ENCODE measurements at regions not wholly inside any gene's neighbourhood (a gene's known extent, or its start where the extent isn't known, plus 50 kb on each side); places are given as distances from the start of the nearest gene placed in this dataset.

DNA sequence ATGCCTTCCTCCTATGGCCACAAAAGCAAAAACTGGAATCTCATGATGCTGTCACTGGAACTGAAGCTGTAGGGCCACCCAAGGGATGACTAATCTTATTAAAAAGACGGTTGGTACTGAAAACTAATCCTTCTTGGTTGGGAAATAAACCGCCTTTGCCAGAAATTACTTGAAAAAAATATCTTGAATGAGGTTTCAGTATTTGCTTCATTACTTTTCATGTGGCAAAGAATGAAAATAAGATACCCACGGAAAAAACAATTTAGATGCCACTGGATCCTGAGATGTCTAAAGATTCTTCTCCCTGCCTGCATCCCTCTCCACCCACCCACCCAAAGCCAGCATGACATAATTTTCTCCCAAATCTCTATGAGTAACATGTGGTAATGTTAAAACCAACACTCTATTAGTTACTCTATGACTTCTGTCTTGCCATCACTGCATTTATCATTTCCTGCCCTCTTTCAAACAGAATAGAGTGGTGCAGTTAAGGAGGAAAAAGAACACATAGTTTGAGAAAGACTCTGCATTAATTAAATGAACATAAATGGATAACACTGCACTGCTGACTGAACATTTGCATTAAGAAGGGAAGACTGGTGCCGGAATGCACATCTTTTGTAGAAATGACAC is 111.8 kb upstream of the DPH6 start:
- ATAC-seq (peak; percentile 59 to 74), DNase-seq (no peak)
- Histone ChIP-seq H3K27ac (ENCODE audit: low read length) (no peak overlapping the region), H3K27me3 (ENCODE audit: control insufficient read depth, insufficient read depth) (no peaks in the 10 kb centered on the region), H3K9me3 (ENCODE audit: control insufficient read depth, low read length) (no peaks in the 10 kb centered on the region), H3K4me3 (ENCODE audit: low read length) (no peak overlapping the region), H3K4me1 (ENCODE audit: control insufficient read depth, insufficient read depth, low read length) (no peaks in the 10 kb centered on the region)
- intact Hi-C loops (cut with DNase I): no loop called here
- WGBS: 51% methylated on average over 4 of the region's 4 CpGs

DNA sequence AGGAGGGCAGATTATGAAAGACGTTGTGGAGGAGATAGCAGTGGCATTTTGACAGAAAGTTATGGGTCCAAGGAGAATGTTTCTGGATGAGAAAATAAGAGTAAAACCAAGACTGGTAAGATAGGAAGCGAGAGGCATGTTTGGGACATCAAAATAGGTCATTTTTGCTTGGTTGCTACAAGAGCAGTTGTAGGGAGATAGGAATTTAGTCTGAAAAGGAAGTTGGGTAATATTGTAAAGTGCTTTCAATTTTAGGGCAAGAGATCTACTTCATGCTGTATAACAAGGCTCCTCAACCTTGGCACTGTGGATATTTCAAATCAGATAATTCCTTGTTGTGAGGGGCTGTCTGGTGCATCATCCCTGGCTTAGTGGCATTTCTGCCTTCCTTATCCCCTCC is 118.0 kb upstream of the DPH6 start:
- 59% methylated on average over 2 of the region's 2 CpGs for WGBS
- intact Hi-C loops (cut with DNase I): no loop called here
- no peaks in the 10 kb centered on the region for H3K27me3 ChIP-seq (ENCODE audit: control insufficient read depth, insufficient read depth)
- no peak overlapping the region for H3K4me3 ChIP-seq (ENCODE audit: low read length)
- peaks cover 5% of the 10 kb centered on the region for H3K4me1 ChIP-seq (ENCODE audit: control insufficient read depth, insufficient read depth, low read length)
- no peaks in the 10 kb centered on the region for H3K9me3 ChIP-seq (ENCODE audit: control insufficient read depth, low read length)
- ATAC-seq: no peak
- H3K27ac ChIP-seq (ENCODE audit: low read length): no peak overlapping the region
- DNase-seq: no peak

DNA sequence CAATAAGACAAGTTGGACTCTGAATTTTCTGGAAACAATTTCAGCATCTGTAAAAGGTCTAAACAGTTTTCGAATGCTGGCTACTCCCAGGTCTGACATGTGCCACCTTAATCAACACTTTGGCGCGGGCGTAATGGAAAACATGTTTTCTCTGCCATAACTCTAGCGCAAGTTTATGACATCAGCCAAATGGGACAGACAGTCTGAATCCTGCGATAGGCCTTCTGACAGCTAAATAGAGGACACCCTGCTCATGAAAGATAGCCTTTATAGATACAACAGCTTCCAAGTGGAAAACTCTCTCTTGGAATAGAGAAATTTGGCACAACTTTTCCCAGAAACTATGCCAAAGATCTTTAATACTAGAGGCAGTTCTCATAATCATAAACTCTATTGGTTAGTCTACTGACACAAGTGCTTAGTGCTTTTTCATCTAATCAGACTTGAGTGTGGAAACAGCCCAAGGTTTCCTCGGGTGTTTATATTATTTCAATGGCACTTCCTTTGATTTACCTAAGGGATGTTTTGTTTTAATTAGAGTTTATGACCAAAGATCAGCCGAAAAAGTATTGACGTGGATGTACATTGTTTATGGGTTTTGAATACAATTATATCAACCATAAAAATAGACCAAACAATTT is 120.1 kb upstream of the DPH6 start:
- peak; percentile 96 to 97 for ATAC-seq

GRCh38 chr15:35667908-35668307 is 121.9 kb upstream of the DPH6 start:
- no peak for ATAC-seq
- peaks cover 5% of the 10 kb centered on the region for H3K4me1 ChIP-seq (ENCODE audit: control insufficient read depth, insufficient read depth, low read length)
- intact Hi-C loops (cut with DNase I): loop anchor here in 1 of 4 donors (5.0 kb wide), 1 partner anchor 121 kb away; the partner anchor contains the start of gene DPH6

More for the DNA sequence above, 120.1 kb upstream of the DPH6 start:
- intact Hi-C loops (cut with DNase I): loop anchor here in 1 of 4 donors (5.0 kb wide), 1 partner anchor 119 kb away; the partner anchor contains the start of gene DPH6
- Histone ChIP-seq H3K27me3 (ENCODE audit: control insufficient read depth, insufficient read depth) (no peaks in the 10 kb centered on the region), H3K9me3 (ENCODE audit: control insufficient read depth, low read length) (no peaks in the 10 kb centered on the region), H3K4me1 (ENCODE audit: control insufficient read depth, insufficient read depth, low read length) (peaks cover 5% of the 10 kb centered on the region), H3K27ac (ENCODE audit: low read length) (peak overlapping the region; percentile 54), H3K4me3 (ENCODE audit: low read length) (no peak overlapping the region)
- peak; percentile 70 to 86 (median 77) for DNase-seq
- 16% methylated on average over 9 of the region's 9 CpGs for WGBS

DNA sequence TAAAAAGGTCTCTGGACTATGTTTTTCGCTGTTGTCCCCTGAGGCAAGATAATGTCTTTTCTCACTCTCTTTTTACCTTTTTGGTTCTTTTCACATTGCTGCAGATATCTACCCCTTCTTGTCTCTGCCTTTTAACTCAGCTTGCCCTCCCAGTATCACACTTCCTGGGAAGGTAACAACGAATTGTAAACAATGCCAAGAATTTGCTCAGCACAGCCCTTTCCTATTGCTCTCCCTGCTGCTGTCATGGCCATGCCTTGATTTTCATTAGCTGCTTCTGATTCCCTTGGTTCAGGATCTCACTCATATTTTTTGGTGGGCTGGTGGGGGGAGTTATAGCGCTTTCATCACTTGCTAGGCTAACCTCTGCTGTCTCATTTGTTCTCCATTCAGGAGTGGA is 123.1 kb upstream of the DPH6 start:
- Histone ChIP-seq H3K4me3 (ENCODE audit: low read length) (no peak overlapping the region), H3K27me3 (ENCODE audit: control insufficient read depth, insufficient read depth) (no peaks in the 10 kb centered on the region), H3K4me1 (ENCODE audit: control insufficient read depth, insufficient read depth, low read length) (peaks cover 5% of the 10 kb centered on the region), H3K27ac (ENCODE audit: low read length) (peak overlapping the region; percentile 15), H3K9me3 (ENCODE audit: control insufficient read depth, low read length) (no peaks in the 10 kb centered on the region)
- no peak for ATAC-seq
- no peak for DNase-seq
- WGBS: 63% methylated on average over 3 of the region's 3 CpGs
- intact Hi-C loops (cut with DNase I): loop anchor here in 1 of 4 donors (5.0 kb wide), 1 partner anchor 122 kb away; the partner anchor contains the start of gene DPH6

More at GRCh38 chr15:35667908-35668307, 121.9 kb upstream of the DPH6 start:
- peak overlapping the region; percentile 83 for H3K27ac ChIP-seq (ENCODE audit: low read length)
- no peaks in the 10 kb centered on the region for H3K9me3 ChIP-seq (ENCODE audit: control insufficient read depth, low read length)
- no peak overlapping the region for H3K4me3 ChIP-seq (ENCODE audit: low read length)
- no peaks in the 10 kb centered on the region for H3K27me3 ChIP-seq (ENCODE audit: control insufficient read depth, insufficient read depth)
- no peak for DNase-seq
- 35% methylated on average over 1 of the region's 1 CpG for WGBS

- intact Hi-C loops (cut with DNase I): loop anchor here in 1 of 4 donors (5.0 kb wide), 1 partner anchor 122 kb away; the partner anchor contains the start of gene DPH6
- Histone ChIP-seq H3K27me3 (ENCODE audit: control insufficient read depth, insufficient read depth) (no peaks in the 10 kb centered on the region), H3K4me3 (ENCODE audit: low read length) (no peak overlapping the region), H3K9me3 (ENCODE audit: control insufficient read depth, low read length) (no peaks in the 10 kb centered on the region), H3K27ac (ENCODE audit: low read length) (no peak overlapping the region), H3K4me1 (ENCODE audit: control insufficient read depth, insufficient read depth, low read length) (peaks cover 5% of the 10 kb centered on the region)
- no peak for DNase-seq
- WGBS: 93% methylated on average over 5 of the region's 5 CpGs
- no peak for ATAC-seq
Observed at GRCh38 chr15:35669432-35670045, 123.6 kb upstream of the DPH6 start.

DNA sequence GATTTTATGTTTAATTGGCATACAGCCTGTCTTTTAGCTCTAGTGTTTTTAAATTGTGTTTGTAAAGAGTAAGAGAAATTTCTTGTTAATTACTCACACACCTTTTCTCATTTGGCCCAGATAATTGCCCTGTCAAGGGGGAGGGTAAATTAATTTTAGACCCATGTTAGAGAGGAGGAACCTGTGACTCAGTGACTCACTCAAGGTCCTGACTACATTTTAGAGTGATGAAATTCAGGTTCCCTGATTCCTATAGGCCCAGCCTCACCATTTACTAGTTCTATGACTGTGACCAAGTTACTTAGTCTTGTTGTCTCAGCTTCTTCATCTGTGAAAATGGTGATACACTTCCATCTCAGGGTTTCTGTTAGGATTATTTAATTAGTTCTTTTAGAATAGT is 125.2 kb upstream of the DPH6 start:
- Histone ChIP-seq H3K27ac (ENCODE audit: low read length) (no peak overlapping the region), H3K9me3 (ENCODE audit: control insufficient read depth, low read length) (no peaks in the 10 kb centered on the region), H3K27me3 (ENCODE audit: control insufficient read depth, insufficient read depth) (no peaks in the 10 kb centered on the region), H3K4me3 (ENCODE audit: low read length) (no peak overlapping the region), H3K4me1 (ENCODE audit: control insufficient read depth, insufficient read depth, low read length) (peaks cover 7% of the 10 kb centered on the region)
- DNase-seq: no peak
- intact Hi-C loops (cut with DNase I): no loop called here
- ATAC-seq: no peak

GRCh38 chr15:35671981-35672380 is 126.0 kb upstream of the DPH6 start:
- no peaks in the 10 kb centered on the region for H3K9me3 ChIP-seq (ENCODE audit: control insufficient read depth, low read length)
- ATAC-seq (no peak), DNase-seq (no peak)
- intact Hi-C loops (cut with DNase I): no loop called here
- H3K4me1 ChIP-seq (ENCODE audit: control insufficient read depth, insufficient read depth, low read length): peaks cover 7% of the 10 kb centered on the region
- 49% methylated on average over 1 of the region's 1 CpG for WGBS
- no peak overlapping the region for H3K27ac ChIP-seq (ENCODE audit: low read length)
- H3K27me3 ChIP-seq (ENCODE audit: control insufficient read depth, insufficient read depth): no peaks in the 10 kb centered on the region
- H3K4me3 ChIP-seq (ENCODE audit: low read length): no peak overlapping the region

GRCh38 chr15:35673093-35673684 is 127.2 kb upstream of the DPH6 start:
- H3K27ac ChIP-seq (ENCODE audit: low read length): peak overlapping the region; percentile 30
- no peaks in the 10 kb centered on the region for H3K27me3 ChIP-seq (ENCODE audit: control insufficient read depth, insufficient read depth)
- peaks cover 2% of the 10 kb centered on the region for H3K4me1 ChIP-seq (ENCODE audit: control insufficient read depth, insufficient read depth, low read length)
- no peaks in the 10 kb centered on the region for H3K9me3 ChIP-seq (ENCODE audit: control insufficient read depth, low read length)
- 23% methylated on average over 9 of the region's 9 CpGs for WGBS
- intact Hi-C loops (cut with DNase I): no loop called here
- DNase-seq: peak; percentile 32 to 59 (median 52)
- ATAC-seq: peak; percentile 88 to 97
- no peak overlapping the region for H3K4me3 ChIP-seq (ENCODE audit: low read length)

GRCh38 chr15:35674873-35675781 is 129.2 kb upstream of the DPH6 start:
- H3K4me1 ChIP-seq (ENCODE audit: control insufficient read depth, insufficient read depth, low read length): peaks cover 2% of the 10 kb centered on the region

More at GRCh38 chr15:35674873-35675781, 129.2 kb upstream of the DPH6 start:
- WGBS: 59% methylated on average over 8 of the region's 8 CpGs
- no peaks in the 10 kb centered on the region for H3K9me3 ChIP-seq (ENCODE audit: control insufficient read depth, low read length)
- peak overlapping the region; percentile 43 for H3K27ac ChIP-seq (ENCODE audit: low read length)
- ATAC-seq: peak in 1 of 2 donors; percentile 17
- intact Hi-C loops (cut with DNase I): no loop called here
- H3K27me3 ChIP-seq (ENCODE audit: control insufficient read depth, insufficient read depth): no peaks in the 10 kb centered on the region
- DNase-seq: no peak
- no peak overlapping the region for H3K4me3 ChIP-seq (ENCODE audit: low read length)

Measured in right cardiac atrium (tissue), 5 donors.